ENCODE measurements at regions not wholly inside any gene's neighbourhood (a gene's known extent, or its start where the extent isn't known, plus 50 kb on each side); places are given as distances from the start of the nearest gene placed in this dataset.
"Not testable (repeated sequence)": the region's sequence is repeated elsewhere in the genome, so short reads cannot be mapped to it uniquely, and the experiment has no call there.

GRCh38 chr2:134031539-134031938 is 222.3 kb upstream of the MGAT5 start:
- DNase-seq = no peak
- WGBS, 2 donors (ENCODE audit: low coverage in 1 of 2) = 66 to 73% methylated on average over 4 to 6 of the region's 6 CpGs
- H3K27me3 ChIP-seq = peaks cover 15% of the 10 kb centered on the region
- no peak for TF ChIP-seq CTCF (IDR thresholded peaks at IDR 0.05)
- TF ChIP-seq POLR2A (IDR thresholded peaks at IDR 0.05) = no peak
- TF ChIP-seq POLR2AphosphoS5 (IDR thresholded peaks at IDR 0.05) = no peak
- no peak for TF ChIP-seq EP300 (IDR thresholded peaks at IDR 0.05; ENCODE audit: low read depth)
- H3K27ac ChIP-seq = no peak overlapping the region
- no peak overlapping the region for H3K4me3 ChIP-seq
- H3K36me3 ChIP-seq = no peaks in the 10 kb centered on the region
- H3K9me3 ChIP-seq = no peaks in the 10 kb centered on the region
- in situ Hi-C loops (cut with MboI; ENCODE audit: low pct_ligation_motif_present in 1 of 4, low pct_unique_long_range_greater_than_20kb in 1 of 4, low sequenced_read_pairs in 3 of 4) (no loop called here), intact Hi-C loops (cut with DNase I; ENCODE audit: low total_unique reads) (no loop called here)
- H3K4me1 ChIP-seq = no peaks in the 10 kb centered on the region

GRCh38 chr2:134035605-134036370 is 218.1 kb upstream of the MGAT5 start:
- Histone ChIP-seq H3K4me3 (no peak overlapping the region), H3K27me3 (no peaks in the 10 kb centered on the region), H3K27ac (no peak overlapping the region), H3K36me3 (no peaks in the 10 kb centered on the region), H3K9me3 (no peaks in the 10 kb centered on the region), H3K4me1 (no peaks in the 10 kb centered on the region)
- DNase-seq = no peak
- intact Hi-C loops (cut with DNase I; ENCODE audit: low total_unique reads) (no loop called here), in situ Hi-C loops (cut with MboI; ENCODE audit: low pct_ligation_motif_present in 1 of 4, low pct_unique_long_range_greater_than_20kb in 1 of 4, low sequenced_read_pairs in 3 of 4) (no loop called here)
- WGBS, 2 donors (ENCODE audit: low coverage in 1 of 2) = 95 to 96% methylated on average over 3 to 5 of the region's 5 CpGs
- TF ChIP-seq CTCF (IDR thresholded peaks at IDR 0.05) (no peak), POLR2AphosphoS5 (IDR thresholded peaks at IDR 0.05) (no peak), EP300 (IDR thresholded peaks at IDR 0.05; ENCODE audit: low read depth) (no peak), POLR2A (IDR thresholded peaks at IDR 0.05) (no peak)

- TF ChIP-seq POLR2AphosphoS5 (IDR thresholded peaks at IDR 0.05) (no peak), CTCF (IDR thresholded peaks at IDR 0.05) (no peak), EP300 (IDR thresholded peaks at IDR 0.05; ENCODE audit: low read depth) (no peak), POLR2A (IDR thresholded peaks at IDR 0.05) (no peak)
- no peak overlapping the region for H3K4me3 ChIP-seq
- no peaks in the 10 kb centered on the region for H3K36me3 ChIP-seq
- intact Hi-C loops (cut with DNase I; ENCODE audit: low total_unique reads) (no loop called here), in situ Hi-C loops (cut with MboI; ENCODE audit: low pct_ligation_motif_present in 1 of 4, low pct_unique_long_range_greater_than_20kb in 1 of 4, low sequenced_read_pairs in 3 of 4) (no loop called here)
- H3K4me1 ChIP-seq = no peaks in the 10 kb centered on the region
- H3K27me3 ChIP-seq = no peaks in the 10 kb centered on the region
- no peak for DNase-seq
- H3K9me3 ChIP-seq = no peaks in the 10 kb centered on the region
- H3K27ac ChIP-seq = no peak overlapping the region
- 78 to 80% methylated on average over 1 of the region's 1 CpG for WGBS, 2 donors (ENCODE audit: low coverage in 1 of 2)
Observed at GRCh38 chr2:134039912-134040581, 213.8 kb upstream of the MGAT5 start.

GRCh38 chr2:134040626-134041172 is 213.2 kb upstream of the MGAT5 start:
- H3K36me3 ChIP-seq; H3K27me3 ChIP-seq; H3K9me3 ChIP-seq; in situ Hi-C loops (cut with MboI; ENCODE audit: low pct_ligation_motif_present in 1 of 4, low pct_unique_long_range_greater_than_20kb in 1 of 4, low sequenced_read_pairs in 3 of 4); H3K4me3 ChIP-seq; H3K4me1 ChIP-seq; H3K27ac ChIP-seq; intact Hi-C loops (cut with DNase I; ENCODE audit: low total_unique reads); DNase-seq: not testable (repeated sequence)
- 75 to 86% methylated on average over 3 to 4 of the region's 4 CpGs for WGBS, 2 donors (ENCODE audit: low coverage in 1 of 2)
